PC-3 (cell line): ENCODE measurements at regions not wholly inside any gene's neighbourhood (a gene's known extent, or its start where the extent isn't known, plus 50 kb on each side); places are given as distances from the start of the nearest gene placed in this dataset.

Experiments
- ATAC-seq: fragments of 200-7000 bp; cut with Tn5 transposase; 2 replicates; pipeline ENCODE4 v1.9.1; 2020; ENCODE audit warnings: mild to moderate bottlenecking, moderate library complexity
- BruUV-seq: library from RNA; stranded (reverse); fragments of 400-500 nt; replicated peaks from 2 replicates; lab custom pipeline; 2021; lab: Mats Ljungman, UMichigan
- CTCF ChIA-PET: fragments of 300-600 bp; sonication (Branson Sonifier 250); formaldehyde crosslinking; loops from one replicate; lab custom pipeline; 2022; ENCODE audit warnings: antibody characterized with exemption; lab: Charles Lee
- POLR2A ChIA-PET: fragments of 300-600 bp; sonication (Branson Sonifier 250); formaldehyde crosslinking; loops from one replicate; lab custom pipeline; 2022; ENCODE audit warnings: antibody characterized with exemption; ENCODE audit not compliant: unreplicated experiment; lab: Charles Lee
- DNase-seq: peaks from one replicate; pipeline ENCODE4 v3.0.0-alpha.2; 2015
- H2AFZ ChIP-seq: fragments of 300-600 bp; sonication (generic); 2 replicates; pipeline ENCODE4 v1.6.0; 2016; ENCODE audit warnings: antibody characterized with exemption, low read length
- H3F3A ChIP-seq: fragments of 300-600 bp; sonication (generic); one replicate; pipeline ENCODE4 v1.6.0; 2017; ENCODE audit warnings: antibody characterized with exemption, low read length, control low read depth, mild to moderate bottlenecking; ENCODE audit not compliant: unreplicated experiment
- H3K27ac ChIP-seq: fragments of 300-600 bp; sonication (generic); 2 replicates; pipeline ENCODE4 v1.5.1; 2016; ENCODE audit warnings: mild to moderate bottlenecking, low read length
- H3K27me3 ChIP-seq: fragments of 300-600 bp; sonication (generic); 2 replicates; pipeline ENCODE4 v1.6.1; 2016; ENCODE audit warnings: low read length, mixed read lengths
- H3K36me3 ChIP-seq: fragments of 300-600 bp; sonication (generic); 2 replicates; pipeline ENCODE4 v1.6.1; 2016; ENCODE audit warnings: low read depth, mixed run types, low read length, mixed read lengths
- H3K4me1 ChIP-seq: fragments of 300-600 bp; sonication (generic); 2 replicates; pipeline ENCODE4 v1.5.1; 2016; ENCODE audit warnings: low read length; ENCODE audit not compliant: insufficient read depth
- H3K4me2 ChIP-seq: fragments of 300-600 bp; sonication (generic); 2 replicates; pipeline ENCODE4 v1.6.0; 2016; ENCODE audit warnings: low read length
- H3K4me3 ChIP-seq: fragments of 300-600 bp; sonication (generic); 2 replicates; pipeline ENCODE4 v1.5.1; 2016; ENCODE audit warnings: mild to moderate bottlenecking, low read length, mixed read lengths
- H3K79me2 ChIP-seq: fragments of 300-600 bp; sonication (generic); 2 replicates; pipeline ENCODE4 v1.6.1; 2017; ENCODE audit warnings: low read length, mixed read lengths
- H3K9ac ChIP-seq: fragments of 300-600 bp; sonication (generic); 2 replicates; pipeline ENCODE4 v1.6.0; 2016; ENCODE audit warnings: mild to moderate bottlenecking, low read length
- H3K9me2 ChIP-seq: fragments of 300-600 bp; sonication (generic); replicated peaks from 2 replicates; pipeline ENCODE4 v1.6.1; 2016; ENCODE audit warnings: mixed run types, low read length, mixed read lengths
- H3K9me3 ChIP-seq: fragments of 300-600 bp; sonication (generic); 2 replicates; pipeline ENCODE4 v1.6.1; 2016; ENCODE audit warnings: low read length, mixed read lengths
- H4K20me1 ChIP-seq: fragments of 300-600 bp; sonication (generic); 2 replicates; pipeline ENCODE4 v1.6.1; 2016; ENCODE audit warnings: low read length, mixed read lengths
- CTCF ChIP-seq: fragments of 300-600 bp; sonication (generic); conservative IDR thresholded peaks from 2 replicates; pipeline ENCODE4 v1.5.1; 2017; ENCODE audit warnings: antibody characterized with exemption, low read depth, mild to moderate bottlenecking, low read length
- EZH2 ChIP-seq: fragments of 300-600 bp; sonication (generic); IDR thresholded peaks from one replicate; pipeline ENCODE4 v1.6.1; 2017; ENCODE audit warnings: antibody characterized with exemption, mild to moderate bottlenecking, low read length; ENCODE audit not compliant: unreplicated experiment
- EZH2phosphoT487 ChIP-seq: fragments of 300-600 bp; sonication (generic); IDR thresholded peaks from 2 replicates; pipeline ENCODE4 v1.6.1; 2018; ENCODE audit warnings: mild to moderate bottlenecking, antibody characterized with exemption, low read length, borderline replicate concordance
- intact Hi-C: fragments of 100-400 bp; cut with micrococcal nuclease; formaldehyde crosslinking; loops from 2 replicates; pipeline ENCODE4 v1.9.0; 2023

- Histone ChIP-seq H3K4me3 (no peak overlapping the region), H3K27me3 (no peaks in the 10 kb centered on the region), H3K9me3 (no peaks in the 10 kb centered on the region), H3K27ac (no peak overlapping the region), H3K9me2 (no peaks in the 10 kb centered on the region), H3K4me1 (no peaks in the 10 kb centered on the region), H3K4me2 (no peak overlapping the region), H3K79me2 (no peaks in the 10 kb centered on the region), H3K9ac (no peak overlapping the region), H4K20me1 (no peaks in the 10 kb centered on the region), H3F3A (no peaks in the 10 kb centered on the region), H2AFZ (no peak overlapping the region), H3K36me3 (no peaks in the 10 kb centered on the region)
- BruUV-seq = no TSS peak
- intact Hi-C loops = no loop called here
- DNase-seq = no peak
- TF ChIP-seq EZH2 = no peak
- no peak for TF ChIP-seq EZH2phosphoT487
- TF ChIP-seq CTCF = no peak
- CTCF ChIA-PET = no interaction called here
- ATAC-seq = no peak
- POLR2A ChIA-PET = no interaction called here
These were observed 83.5 kb downstream of the TBX22 start for GRCh38 chrX:80098038-80098437.

- intact Hi-C loops = no loop called here
- DNase-seq (no peak), ATAC-seq (no peak)
- Histone ChIP-seq H3K36me3 (no peaks in the 10 kb centered on the region), H3K4me2 (no peak overlapping the region), H3K9me2 (no peaks in the 10 kb centered on the region), H3K9me3 (no peaks in the 10 kb centered on the region), H3F3A (no peaks in the 10 kb centered on the region), H3K27me3 (no peaks in the 10 kb centered on the region), H3K9ac (no peak overlapping the region), H3K4me3 (no peak overlapping the region), H3K27ac (no peak overlapping the region), H4K20me1 (no peaks in the 10 kb centered on the region), H3K79me2 (no peaks in the 10 kb centered on the region), H2AFZ (no peak overlapping the region), H3K4me1 (no peaks in the 10 kb centered on the region)
- CTCF ChIA-PET = no interaction called here
- BruUV-seq = no TSS peak
- no peak for TF ChIP-seq EZH2phosphoT487
- TF ChIP-seq EZH2 = no peak
- no peak for TF ChIP-seq CTCF
- POLR2A ChIA-PET = no interaction called here
These were observed 105.8 kb downstream of the TBX22 start for GRCh38 chrX:80120335-80120734.

- no TSS peak for BruUV-seq
- intact Hi-C loops = no loop called here
- Histone ChIP-seq H3K79me2 (no peaks in the 10 kb centered on the region), H3K27me3 (no peaks in the 10 kb centered on the region), H4K20me1 (no peaks in the 10 kb centered on the region), H3K9ac (no peak overlapping the region), H3K36me3 (no peaks in the 10 kb centered on the region), H3K27ac (no peak overlapping the region), H3K9me3 (no peaks in the 10 kb centered on the region), H2AFZ (no peak overlapping the region), H3K4me3 (no peak overlapping the region), H3K4me1 (no peaks in the 10 kb centered on the region), H3K9me2 (no peaks in the 10 kb centered on the region), H3F3A (no peaks in the 10 kb centered on the region), H3K4me2 (no peak overlapping the region)
- ATAC-seq = no peak
- no peak for DNase-seq
- ChIA-PET CTCF (no interaction called here), POLR2A (no interaction called here)
- no peak for TF ChIP-seq EZH2phosphoT487
- no peak for TF ChIP-seq EZH2
- TF ChIP-seq CTCF = no peak
These were observed 124.4 kb downstream of the TBX22 start for GRCh38 chrX:80138938-80139337.
